Mesenchymal stem cell (in vitro differentiated cells and primary cell): ENCODE measurements at regions not wholly inside any gene's neighbourhood (a gene's known extent, or its start where the extent isn't known, plus 50 kb on each side); places are given as distances from the start of the nearest gene placed in this dataset.
A peak's percentile ranks its signal among the peaks of the same experiment; 100 is the strongest.

ENCODE experiments used
- DNase-seq: peaks from one replicate; pipeline ENCODE4 v3.0.0-alpha.2; 2013
- H2AFZ ChIP-seq: one replicate; pipeline ENCODE4 v1.6.1; 2013; ENCODE audit warnings: low read depth, mild to moderate bottlenecking, control low read depth, inconsistent platforms, low read length, moderate library complexity
- H2AK5ac ChIP-seq: 2 replicates; pipeline ENCODE4 v1.6.1; 2013; ENCODE audit warnings: low read length, moderate library complexity, mild to moderate bottlenecking, inconsistent platforms; ENCODE audit not compliant: severe bottlenecking
- H2BK120ac ChIP-seq: one replicate; pipeline ENCODE4 v1.6.1; 2013; ENCODE audit warnings: low read depth, mild to moderate bottlenecking, inconsistent platforms, low read length, moderate library complexity
- H2BK12ac ChIP-seq, 2 experiments: one replicate each; pipeline ENCODE4 v1.6.1; 2013; ENCODE audit warnings: inconsistent platforms in 2 of 2, low read length in 2 of 2, mild to moderate bottlenecking in 2 of 2, moderate library complexity in 2 of 2, control low read depth in 1 of 2
- H2BK15ac ChIP-seq: one replicate; pipeline ENCODE4 v1.6.1; 2013; ENCODE audit warnings: mild to moderate bottlenecking, low read depth, inconsistent platforms; ENCODE audit not compliant: poor library complexity, severe bottlenecking
- H2BK5ac ChIP-seq: 2 replicates; pipeline ENCODE4 v1.6.1; 2013; ENCODE audit warnings: low read depth, mild to moderate bottlenecking, low read length, control low read depth, inconsistent platforms; ENCODE audit not compliant: poor library complexity, severe bottlenecking
- H3K14ac ChIP-seq, 2 experiments: one replicate each; pipeline ENCODE4 v1.6.1; 2013; ENCODE audit warnings: inconsistent platforms in 2 of 2, low read length in 2 of 2, control low read depth in 1 of 2, mild to moderate bottlenecking in 1 of 2, moderate library complexity in 1 of 2
- H3K18ac ChIP-seq, 2 experiments: one replicate each; pipeline ENCODE4 v1.6.1; 2013; ENCODE audit warnings: inconsistent platforms in 2 of 2, low read length in 2 of 2, control low read depth in 1 of 2, low read depth in 1 of 2, mild to moderate bottlenecking in 1 of 2
- H3K23ac ChIP-seq, 2 experiments: one replicate each; pipeline ENCODE4 v1.6.1; 2013; ENCODE audit warnings: inconsistent platforms in 2 of 2, low read length in 2 of 2, mild to moderate bottlenecking in 2 of 2, moderate library complexity in 2 of 2, control low read depth in 1 of 2
- H3K27ac ChIP-seq: 2 replicates; pipeline ENCODE4 v1.5.1; 2013; ENCODE audit warnings: mild to moderate bottlenecking, moderate library complexity, low read length, control low read depth, inconsistent platforms; ENCODE audit not compliant: poor library complexity, severe bottlenecking
- H3K27me3 ChIP-seq, 2 experiments: 2 replicates each; pipeline versions ENCODE4 v1.6.1 to v1.7.0; 2013; ENCODE audit warnings: low read length in 2 of 2, mild to moderate bottlenecking in 2 of 2, moderate library complexity in 2 of 2, control low read depth in 1 of 2, inconsistent platforms in 1 of 2; ENCODE audit not compliant: control insufficient read depth in 1 of 2, insufficient read depth in 1 of 2
- H3K36me3 ChIP-seq, 2 experiments: 2 replicates each; pipeline versions ENCODE4 v1.6.1 to v1.7.0; 2013; ENCODE audit warnings: low read length in 2 of 2, control low read depth in 1 of 2, inconsistent platforms in 1 of 2, low read depth in 1 of 2, mild to moderate bottlenecking in 1 of 2; ENCODE audit not compliant: insufficient read depth in 2 of 2, control insufficient read depth in 1 of 2
- H3K4ac ChIP-seq, 2 experiments: one replicate each; pipeline ENCODE4 v1.6.1; 2013; ENCODE audit warnings: inconsistent platforms in 2 of 2, low read length in 2 of 2, mild to moderate bottlenecking in 2 of 2, moderate library complexity in 2 of 2, control low read depth in 1 of 2, low read depth in 1 of 2
- H3K4me1 ChIP-seq: 2 replicates; pipeline ENCODE4 v1.6.1; 2013; ENCODE audit warnings: low read depth, low read length, control low read depth; ENCODE audit not compliant: control insufficient read depth, insufficient read depth
- H3K4me2 ChIP-seq: 2 replicates; pipeline ENCODE4 v1.6.1; 2013; ENCODE audit warnings: low read length, mild to moderate bottlenecking, inconsistent platforms; ENCODE audit not compliant: poor library complexity, severe bottlenecking
- H3K4me3 ChIP-seq, 2 experiments: 2 replicates each; pipeline versions ENCODE4 v1.5.1 to v1.7.0; 2013; ENCODE audit warnings: low read length in 2 of 2, mild to moderate bottlenecking in 2 of 2, control low read depth in 1 of 2, low read depth in 1 of 2; ENCODE audit not compliant: insufficient read depth in 1 of 2
- H3K79me1 ChIP-seq: replicated peaks from 2 replicates; pipeline ENCODE4 v1.6.1; 2013; ENCODE audit warnings: mild to moderate bottlenecking, control low read depth, low read length, inconsistent platforms; ENCODE audit not compliant: poor library complexity, severe bottlenecking
- H3K9ac ChIP-seq: 2 replicates; pipeline ENCODE4 v1.7.0; 2013; ENCODE audit warnings: mild to moderate bottlenecking, low read length, moderate library complexity
- H3K9me3 ChIP-seq: 2 replicates; pipeline ENCODE4 v1.7.0; 2013; ENCODE audit warnings: mild to moderate bottlenecking, low read length; ENCODE audit not compliant: control insufficient read depth
- H4K8ac ChIP-seq: one replicate; pipeline ENCODE4 v1.6.1; 2013; ENCODE audit warnings: inconsistent platforms, mild to moderate bottlenecking, low read length, moderate library complexity
- H4K91ac ChIP-seq: one replicate; pipeline ENCODE4 v1.6.1; 2013; ENCODE audit warnings: mild to moderate bottlenecking, low read length, inconsistent platforms
- WGBS: methylation state at CpG from one replicate; pipeline ENCODE4 v1.1.7; 2013; ENCODE audit warnings: mixed read lengths; 5-methylcytosine and 5-hydroxymethylcytosine counted together

DNA sequence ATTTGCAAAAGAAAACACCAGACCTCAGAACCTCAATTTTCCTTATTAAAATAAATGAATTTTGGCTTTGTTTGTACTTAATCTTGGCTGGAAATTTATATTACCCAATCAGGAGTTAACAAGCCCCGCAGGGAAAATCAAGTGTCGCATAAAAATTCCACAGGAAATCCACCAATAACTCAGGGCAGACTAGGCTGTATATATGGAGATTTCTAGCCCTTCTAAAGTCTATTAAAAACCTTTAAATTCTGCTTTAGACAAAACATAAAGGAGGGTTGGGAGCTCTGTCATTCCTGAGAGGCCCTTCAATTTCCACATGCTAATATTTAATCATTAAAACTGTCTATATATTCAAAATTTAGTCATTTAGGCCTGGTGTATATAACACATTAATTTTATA lies 434.7 kb downstream of the CDH11 start:
- Histone ChIP-seq H2AFZ (no peak overlapping the region), H4K8ac (no peak overlapping the region), H3K4me3 (no peak overlapping the region), H4K91ac (no peak overlapping the region), H3K4me1 (no peaks in the 10 kb centered on the region), H2BK12ac (no peak overlapping the region), H2AK5ac (no peak overlapping the region), H3K4ac (no peak overlapping the region), H3K36me3 (no peaks in the 10 kb centered on the region), H3K23ac (no peak overlapping the region), H3K18ac (no peak overlapping the region), H2BK15ac (no peak overlapping the region), H3K4me2 (no peak overlapping the region), H2BK120ac (no peak overlapping the region), H2BK5ac (no peak overlapping the region), H3K27ac (no peak overlapping the region), H3K79me1 (no peaks in the 10 kb centered on the region), H3K27me3 (no peaks in the 10 kb centered on the region), H3K14ac (no peak overlapping the region), H3K9me3 (no peaks in the 10 kb centered on the region), H3K9ac (no peak overlapping the region)
- WGBS: no CpG with 5 or more reads among the region's 2 CpGs
- no peak for DNase-seq

- no peak overlapping the region for H4K91ac ChIP-seq
- no peak overlapping the region for H3K4me2 ChIP-seq
- H2AK5ac ChIP-seq: no peak overlapping the region
- H3K4me3 ChIP-seq: no peak overlapping the region
- no peak overlapping the region for H3K23ac ChIP-seq
- 81% methylated on average over 3 of the region's 4 CpGs for WGBS
- H3K4me1 ChIP-seq: no peaks in the 10 kb centered on the region
- H3K4ac ChIP-seq: no peak overlapping the region
- no peaks in the 10 kb centered on the region for H3K36me3 ChIP-seq
- H2BK15ac ChIP-seq: no peak overlapping the region
- H3K14ac ChIP-seq: peak overlapping the region in 1 of 2 experiments; percentile 36
- H4K8ac ChIP-seq: no peak overlapping the region
- DNase-seq: no peak
- no peak overlapping the region for H2BK120ac ChIP-seq
- no peaks in the 10 kb centered on the region for H3K79me1 ChIP-seq
- H2BK12ac ChIP-seq: no peak overlapping the region
- no peak overlapping the region for H3K9ac ChIP-seq
- no peak overlapping the region for H2AFZ ChIP-seq
- H2BK5ac ChIP-seq: no peak overlapping the region
- no peak overlapping the region for H3K18ac ChIP-seq
- H3K27ac ChIP-seq: no peak overlapping the region
- peaks cover 4% of the 10 kb centered on the region for H3K9me3 ChIP-seq
- no peaks in the 10 kb centered on the region for H3K27me3 ChIP-seq
Measured at GRCh38 chr16:64679976-64680690, 441.7 kb downstream of the CDH11 start.

- H3K79me1 ChIP-seq: no peaks in the 10 kb centered on the region
- H3K4me1 ChIP-seq: no peaks in the 10 kb centered on the region
- H2BK120ac ChIP-seq: no peak overlapping the region
- H3K9me3 ChIP-seq: peaks cover 7% of the 10 kb centered on the region
- no peak overlapping the region for H3K4ac ChIP-seq
- no peak overlapping the region for H3K4me3 ChIP-seq
- H2AFZ ChIP-seq: no peak overlapping the region
- no peak overlapping the region for H2BK15ac ChIP-seq
- H2BK12ac ChIP-seq: no peak overlapping the region
- no peak overlapping the region for H3K14ac ChIP-seq
- no peaks in the 10 kb centered on the region for H3K27me3 ChIP-seq
- no peak overlapping the region for H3K4me2 ChIP-seq
- H4K8ac ChIP-seq: no peak overlapping the region
- H3K23ac ChIP-seq: no peak overlapping the region
- no peak overlapping the region for H3K27ac ChIP-seq
- DNase-seq: no peak
- no peaks in the 10 kb centered on the region for H3K36me3 ChIP-seq
- no peak overlapping the region for H2AK5ac ChIP-seq
- no peak overlapping the region for H4K91ac ChIP-seq
- 96% methylated on average over 8 of the region's 8 CpGs for WGBS
- no peak overlapping the region for H3K9ac ChIP-seq
- peak overlapping the region in 1 of 2 experiments; percentile 64 for H3K18ac ChIP-seq
- no peak overlapping the region for H2BK5ac ChIP-seq
Measured at GRCh38 chr16:64669573-64669972, 452.3 kb downstream of the CDH11 start.

DNA sequence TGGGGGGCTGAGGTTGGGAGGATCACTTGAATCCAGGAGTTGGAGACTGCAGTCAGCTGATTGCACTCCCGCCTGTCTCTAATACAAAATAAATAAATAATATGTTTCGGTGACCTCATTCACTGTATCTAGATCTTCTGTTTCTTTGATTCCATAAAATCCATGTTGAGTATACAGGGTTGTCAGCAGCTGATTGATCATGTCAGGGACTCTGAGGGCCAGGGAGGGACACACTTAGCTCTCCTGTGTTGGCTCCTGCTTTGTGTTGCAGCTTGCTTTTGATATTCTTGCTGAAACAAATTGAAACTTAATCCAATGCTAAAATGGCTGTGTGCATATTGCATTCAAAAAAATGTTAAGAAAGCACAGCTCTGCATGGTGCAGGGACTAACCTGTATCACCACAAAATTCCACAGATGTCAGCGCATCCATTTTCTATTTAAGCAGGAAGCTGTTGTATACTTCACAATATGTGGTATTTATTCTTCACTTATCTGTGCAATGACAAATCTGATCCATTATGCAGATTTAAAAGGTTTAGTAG lies 454.5 kb downstream of the CDH11 start:
- no peak overlapping the region for H3K9ac ChIP-seq
- 100% methylated on average over 1 of the region's 3 CpGs for WGBS
- no peak overlapping the region for H2BK15ac ChIP-seq
- H3K4me1 ChIP-seq: no peaks in the 10 kb centered on the region
- no peak overlapping the region for H2BK12ac ChIP-seq
- no peaks in the 10 kb centered on the region for H3K27me3 ChIP-seq
- no peak overlapping the region for H2BK5ac ChIP-seq
- H2AK5ac ChIP-seq: no peak overlapping the region
- no peak overlapping the region for H3K4me3 ChIP-seq
- no peak overlapping the region for H3K23ac ChIP-seq
- no peak overlapping the region for H3K27ac ChIP-seq
- no peaks in the 10 kb centered on the region for H3K79me1 ChIP-seq
- no peak overlapping the region for H3K4ac ChIP-seq
- no peak overlapping the region for H4K91ac ChIP-seq
- DNase-seq: no peak
- H2AFZ ChIP-seq: no peak overlapping the region
- H4K8ac ChIP-seq: no peak overlapping the region
- no peak overlapping the region for H2BK120ac ChIP-seq
- H3K36me3 ChIP-seq: no peaks in the 10 kb centered on the region
- no peak overlapping the region for H3K4me2 ChIP-seq
- H3K9me3 ChIP-seq: no peaks in the 10 kb centered on the region
- H3K18ac ChIP-seq: no peak overlapping the region
- no peak overlapping the region for H3K14ac ChIP-seq
